Stimulated activated naive CD8-positive, alpha-beta T cell treated with anti-CD3 and anti-CD28 coated beads, Interleukin-15, Interleukin-2, amounts not matched to agents 100 U/mL and 50 U/mL, for 24 hours (primary cell): ENCODE measurements at regions not wholly inside any gene's neighbourhood (a gene's known extent, or its start where the extent isn't known, plus 50 kb on each side); places are given as distances from the start of the nearest gene placed in this dataset.
"Not testable (repeated sequence)": the region's sequence is repeated elsewhere in the genome, so short reads cannot be mapped to it uniquely, and the experiment has no call there.

Experiments
- ATAC-seq: fragments of 150-1000 bp; cut with Tn5 transposase; one replicate; pipeline ENCODE4 v1.10.0; 2021
- DNase-seq: peaks from one replicate; pipeline ENCODE4 v3.0.0; 2021

DNA sequence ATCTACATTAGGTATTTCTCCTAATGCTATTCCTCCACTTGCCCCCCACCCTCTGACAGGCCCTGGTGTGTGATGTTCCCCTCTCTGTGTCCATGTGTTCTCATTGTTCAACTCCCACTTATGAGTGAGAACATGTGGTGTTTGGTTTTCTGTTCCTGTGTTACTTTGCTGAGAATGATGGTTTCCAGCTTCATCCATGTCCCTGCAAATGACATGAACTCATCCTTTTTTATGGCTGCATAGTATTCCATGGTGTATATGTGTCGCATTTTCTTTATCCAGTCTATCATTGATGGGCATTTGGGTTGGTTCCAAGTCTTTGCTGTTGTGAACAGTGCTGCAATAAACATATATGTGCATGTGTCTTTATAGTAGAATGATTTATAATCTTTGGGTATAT, 50.6 kb upstream of the GRHL3 start:
- ATAC-seq, DNase-seq: not testable (repeated sequence)

DNA sequence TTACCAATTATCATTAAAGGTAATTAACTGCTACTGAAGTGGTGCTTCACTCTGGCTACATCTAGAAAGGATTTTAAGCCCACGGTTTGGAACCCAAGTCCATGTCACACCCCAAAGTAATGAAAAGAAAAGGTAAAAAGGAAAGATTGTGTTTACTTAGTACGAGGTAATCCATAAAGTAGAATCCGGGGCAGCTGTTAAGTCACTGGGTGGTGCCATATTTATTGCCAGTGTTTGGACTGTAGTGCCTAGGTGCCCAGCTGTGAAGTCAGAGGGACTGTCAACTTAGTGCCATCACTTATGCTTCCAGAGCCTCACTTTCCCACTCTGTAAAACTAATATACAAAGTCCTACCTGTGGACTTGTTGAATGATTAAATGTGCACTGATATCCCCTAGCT, 52.2 kb upstream of the GRHL3 start:
- ATAC-seq: no peak
- no peak for DNase-seq

DNA sequence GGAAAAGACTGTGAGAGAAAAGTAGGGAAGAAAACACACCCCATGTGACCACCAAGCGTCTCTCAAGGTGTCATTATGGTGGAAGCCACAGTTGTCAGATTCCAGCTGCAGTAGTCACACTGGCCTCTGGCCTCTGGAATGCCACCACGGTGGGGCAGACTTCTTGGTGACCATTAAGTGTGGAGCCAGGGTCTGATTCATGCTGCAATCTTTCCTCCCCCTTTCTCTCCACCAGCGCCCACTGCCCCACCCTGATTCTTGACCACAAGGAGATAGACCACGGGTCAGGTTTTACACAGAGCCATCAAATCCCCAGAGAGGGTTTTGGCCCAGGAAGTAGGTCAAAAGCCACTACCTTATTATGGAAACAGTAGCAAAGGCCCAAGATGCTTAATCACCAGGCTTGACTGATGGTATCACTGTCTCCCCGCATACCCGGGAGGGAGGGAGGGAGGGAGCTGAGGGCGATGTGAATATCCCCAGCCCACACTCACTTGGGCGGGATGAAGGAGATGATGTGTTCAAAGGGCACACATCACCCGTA, 52.7 kb upstream of the GRHL3 start:
- no peak for ATAC-seq
- no peak for DNase-seq

DNA sequence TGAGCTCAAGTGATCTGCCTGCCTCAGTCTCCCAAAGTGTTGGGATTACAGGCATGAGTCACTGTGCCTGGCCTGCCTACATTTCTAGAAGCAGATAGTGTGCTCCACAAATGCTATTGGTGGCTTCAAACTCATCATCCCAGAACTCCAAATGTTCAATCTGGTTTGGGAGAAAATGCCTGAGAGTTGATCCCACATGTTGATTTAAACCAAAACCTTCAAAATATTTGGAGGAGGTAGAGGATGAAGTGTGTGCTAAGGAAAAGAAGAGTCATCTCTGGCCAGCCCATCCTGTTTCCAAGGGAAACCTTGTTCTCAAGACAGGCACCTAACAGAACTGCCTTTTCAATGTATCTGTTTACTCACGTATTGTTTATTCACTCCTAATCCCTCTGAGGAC, 55.4 kb upstream of the GRHL3 start:
- DNase-seq: no peak
- ATAC-seq: no peak

DNA sequence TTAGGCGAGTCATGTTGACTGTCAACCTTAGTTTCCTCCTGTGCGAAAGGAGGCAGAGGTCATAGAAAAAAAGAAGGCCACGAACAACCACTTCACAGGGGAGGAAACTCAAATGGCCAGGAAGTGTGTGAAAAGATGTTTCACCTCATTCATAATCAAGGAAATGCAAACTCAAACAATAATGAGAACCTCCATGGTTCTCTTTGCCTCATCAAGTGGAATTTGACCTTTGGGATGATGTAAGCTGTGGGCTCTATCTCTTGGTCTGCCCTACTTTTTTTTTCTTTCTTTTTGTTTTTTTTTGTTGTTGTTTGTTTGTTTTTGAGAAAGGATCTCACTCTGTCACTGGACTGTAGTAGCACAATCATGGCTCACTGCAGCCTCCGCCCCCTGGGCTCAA, 55.9 kb upstream of the GRHL3 start:
- no peak for DNase-seq
- ATAC-seq: no peak

DNA sequence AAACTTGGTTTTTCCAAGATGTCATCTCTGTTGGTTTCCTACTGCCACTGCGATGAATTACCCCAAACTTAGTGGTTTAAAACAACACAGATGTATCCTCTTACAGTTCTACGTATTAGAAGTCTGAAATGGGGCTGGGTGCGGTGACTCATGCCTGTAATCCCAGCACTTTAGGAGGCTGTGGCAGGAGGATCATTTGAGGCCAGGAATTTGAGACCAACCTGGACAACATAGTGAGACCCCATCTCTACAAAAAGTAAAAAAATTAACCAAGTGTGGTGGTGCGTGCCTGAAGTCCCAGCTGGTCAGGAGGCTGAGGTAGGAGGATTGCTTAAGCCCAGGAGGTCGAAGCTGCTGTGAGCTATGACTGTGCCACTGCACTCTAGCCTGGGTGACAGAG, 57.2 kb upstream of the GRHL3 start:
- ATAC-seq (no peak), DNase-seq (no peak)

DNA sequence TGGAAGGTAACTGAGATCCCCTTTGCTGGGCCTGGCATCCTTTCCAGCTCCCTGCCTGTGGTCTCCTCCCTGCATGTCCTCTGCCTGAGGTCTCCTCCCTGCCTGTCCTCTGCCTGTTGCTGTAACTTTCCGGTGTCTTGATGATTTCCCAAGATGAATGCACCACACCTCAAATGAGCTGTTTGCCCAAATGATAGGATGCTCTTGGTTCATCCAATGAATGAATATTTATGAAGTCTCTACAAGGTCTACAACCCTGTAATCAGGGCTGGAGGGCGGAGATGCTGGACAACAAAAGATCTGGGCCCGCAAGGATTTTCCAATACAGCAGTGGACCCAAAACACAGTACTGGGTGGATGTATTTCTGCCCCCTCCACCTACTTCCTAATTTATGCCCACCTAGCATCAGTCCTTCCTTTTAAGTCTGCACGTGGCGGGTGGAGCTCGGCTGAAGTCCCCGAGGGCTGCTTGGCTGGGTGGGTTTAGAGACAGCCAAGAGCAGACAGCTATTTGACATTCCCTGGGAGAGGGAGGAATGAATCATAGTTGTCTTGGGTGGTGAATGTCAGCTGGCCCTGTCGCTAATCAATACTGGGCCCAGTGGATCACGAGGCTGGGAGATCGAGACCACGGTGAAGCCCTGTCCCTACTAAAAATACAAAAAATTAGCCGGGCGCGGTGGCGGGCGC, 60.3 kb upstream of the GRHL3 start:
- DNase-seq (no peak), ATAC-seq (no peak)

DNA sequence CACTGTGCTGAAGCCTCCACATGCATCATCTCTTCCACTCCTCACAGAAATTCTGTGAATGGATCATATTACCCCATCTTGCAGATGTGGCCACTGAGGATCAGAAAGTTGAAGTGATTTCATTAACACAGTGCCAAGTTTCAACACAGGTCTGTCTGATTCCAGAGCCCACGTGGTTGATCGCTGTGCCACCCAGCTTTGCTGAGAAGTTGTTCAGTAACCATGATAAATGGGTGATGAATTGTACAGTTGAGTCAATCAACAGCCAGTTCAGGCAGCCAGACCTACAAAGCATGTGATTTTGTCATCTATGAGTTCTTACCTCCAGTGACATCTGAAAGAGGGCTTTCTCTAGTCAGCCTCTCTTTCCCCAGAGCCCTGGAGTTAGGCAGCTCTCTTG, 61.8 kb upstream of the GRHL3 start:
- ATAC-seq: no peak
- DNase-seq: no peak

DNA sequence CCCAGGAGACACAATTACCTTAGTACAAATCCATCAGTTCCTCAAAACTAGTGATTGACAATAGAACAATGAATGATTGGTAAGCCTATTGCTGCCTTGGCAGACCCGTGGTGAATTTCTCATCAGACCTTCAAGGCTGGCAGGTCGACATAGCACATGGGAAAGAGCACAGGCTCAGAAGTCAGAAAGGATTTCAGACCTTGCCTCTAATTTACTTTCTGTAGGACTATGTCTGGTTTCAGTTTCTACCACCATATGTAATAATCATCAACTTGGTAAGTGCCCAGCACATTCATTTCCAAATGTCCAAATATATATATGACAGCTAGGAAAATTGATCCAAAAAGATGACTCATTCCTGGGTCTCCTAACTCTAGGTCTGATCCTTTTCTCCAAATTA, 62.5 kb upstream of the GRHL3 start:
- DNase-seq (no peak), ATAC-seq (no peak)

DNA sequence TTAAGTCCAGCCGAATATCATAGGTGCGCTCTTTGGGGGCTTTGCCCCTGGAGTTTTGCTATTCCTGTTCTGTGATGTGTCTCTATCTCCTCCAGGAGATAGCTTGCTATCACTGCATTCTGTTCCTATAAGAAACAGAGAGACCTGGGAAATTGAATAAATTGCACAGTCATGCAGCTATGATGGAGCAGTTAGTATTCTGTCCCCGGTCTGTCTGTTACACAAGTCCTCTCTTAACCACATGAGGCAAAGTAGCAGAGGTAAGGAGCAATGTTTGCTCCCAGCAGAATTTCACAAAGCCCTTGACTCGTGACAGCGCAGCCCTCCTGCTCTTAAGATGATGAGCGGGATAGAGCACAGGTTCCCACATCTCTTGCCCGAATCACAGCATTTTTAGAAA, 63.9 kb upstream of the GRHL3 start:
- ATAC-seq (no peak), DNase-seq (no peak)

DNA sequence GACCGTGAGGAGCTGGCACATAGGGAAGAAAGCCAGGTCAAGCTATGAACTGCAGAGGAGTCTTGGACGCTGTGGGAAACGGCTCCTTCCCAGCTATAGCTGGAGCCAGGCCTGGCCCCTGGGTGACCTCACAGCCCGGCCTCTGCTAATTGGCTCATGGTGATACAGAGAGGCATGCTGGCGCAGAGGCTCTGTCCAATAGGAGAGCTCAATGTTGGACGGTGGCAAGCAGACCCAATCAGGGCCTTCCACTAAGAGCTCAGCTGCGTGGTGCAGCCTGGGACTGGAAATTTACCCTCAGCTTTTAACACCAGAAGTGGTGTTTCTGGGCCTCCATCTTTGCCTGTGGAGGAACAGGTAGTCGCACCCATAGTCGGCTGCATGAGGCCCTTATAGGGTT, 64.4 kb upstream of the GRHL3 start:
- DNase-seq (no peak), ATAC-seq (no peak)

DNA sequence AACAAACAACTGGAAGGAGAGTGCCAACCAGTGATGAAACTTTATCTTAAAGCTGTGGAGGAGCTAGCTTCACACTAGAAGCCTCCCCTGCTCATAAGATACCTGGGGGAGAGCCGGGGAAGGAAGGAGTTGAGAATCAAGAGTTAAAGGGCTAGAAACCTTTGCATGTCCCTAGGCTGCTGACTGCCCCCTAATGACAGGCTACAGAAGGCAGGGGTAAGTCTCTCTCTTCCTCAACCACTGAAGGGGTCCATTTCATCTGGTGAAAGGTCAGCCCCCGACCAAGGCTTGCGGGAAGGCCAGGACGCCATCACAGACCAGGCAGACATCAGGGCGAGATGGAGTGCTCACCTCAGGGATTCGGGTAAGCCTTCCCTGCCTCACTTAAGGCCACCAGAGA, 65.6 kb upstream of the GRHL3 start:
- DNase-seq (no peak), ATAC-seq (no peak)

DNA sequence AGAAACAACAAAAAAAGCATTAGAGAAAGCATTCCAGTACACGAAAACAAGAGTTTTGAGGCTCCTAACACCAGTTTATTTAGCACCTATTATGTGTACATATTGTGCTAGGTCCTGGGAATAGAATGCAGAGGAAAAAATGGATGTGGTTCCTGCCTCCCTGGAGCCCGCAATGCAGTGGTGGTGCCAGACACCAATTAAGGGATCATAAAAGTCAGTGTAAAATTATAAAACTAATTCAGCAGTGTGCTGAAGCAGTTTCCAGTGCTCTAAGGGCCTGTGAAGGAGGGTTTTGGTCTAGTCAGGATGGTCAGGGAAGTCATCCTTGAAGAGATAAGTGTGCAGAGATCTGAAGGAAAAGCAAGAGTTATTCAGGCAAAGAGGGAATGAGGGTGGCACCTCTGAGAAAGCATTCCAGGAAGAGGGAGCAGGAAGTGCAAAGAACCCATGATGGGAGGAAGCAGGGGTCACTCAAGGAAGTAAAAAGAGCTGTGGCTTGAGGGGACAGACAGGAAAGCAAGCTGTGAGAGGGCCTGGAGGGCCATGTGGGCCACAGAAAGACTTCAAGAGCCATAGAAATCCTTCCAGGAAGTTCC, 65.2 kb upstream of the IFNLR1 start:
- DNase-seq (no peak), ATAC-seq (no peak)

DNA sequence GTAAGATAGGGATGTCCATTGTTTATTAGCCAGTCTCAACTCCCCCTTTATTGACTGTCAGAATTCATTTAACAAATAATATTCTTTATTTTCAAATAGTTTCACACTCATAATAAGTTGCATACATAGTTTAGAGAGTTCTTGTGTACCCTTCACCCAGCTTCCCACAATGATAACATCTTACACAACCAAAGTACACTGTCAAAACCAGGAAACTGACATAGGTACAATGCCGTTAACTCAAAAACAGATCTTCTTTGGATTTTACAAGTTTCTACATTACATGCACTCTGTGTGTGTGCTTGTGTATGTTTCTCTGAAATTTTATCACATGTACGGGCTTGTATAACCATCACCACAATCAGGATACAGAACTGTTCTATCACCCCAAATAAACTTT, 64.4 kb upstream of the IFNLR1 start:
- no peak for ATAC-seq

DNA sequence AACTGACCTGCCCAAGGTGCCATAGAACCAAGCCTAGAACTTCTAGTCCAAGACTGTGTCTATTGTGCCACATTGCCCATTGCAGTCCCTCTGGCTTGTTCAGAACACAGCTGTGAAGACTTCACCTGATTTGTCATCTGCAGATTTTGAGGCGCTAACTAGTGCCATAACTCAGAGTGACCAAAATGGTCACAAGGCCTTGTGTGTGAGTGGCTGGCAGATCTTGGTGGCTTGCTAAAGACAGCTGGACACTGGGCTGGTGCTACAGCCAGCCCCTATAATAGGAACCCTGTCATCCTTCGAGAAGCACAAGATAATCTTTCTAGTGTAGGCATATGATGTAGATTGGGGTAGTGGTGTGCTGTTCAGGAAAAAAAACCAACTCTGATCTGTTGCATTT, 63.7 kb upstream of the IFNLR1 start:
- ATAC-seq (no peak), DNase-seq (no peak)

More for the DNA sequence above, 64.4 kb upstream of the IFNLR1 start:
- no peak for DNase-seq

DNA sequence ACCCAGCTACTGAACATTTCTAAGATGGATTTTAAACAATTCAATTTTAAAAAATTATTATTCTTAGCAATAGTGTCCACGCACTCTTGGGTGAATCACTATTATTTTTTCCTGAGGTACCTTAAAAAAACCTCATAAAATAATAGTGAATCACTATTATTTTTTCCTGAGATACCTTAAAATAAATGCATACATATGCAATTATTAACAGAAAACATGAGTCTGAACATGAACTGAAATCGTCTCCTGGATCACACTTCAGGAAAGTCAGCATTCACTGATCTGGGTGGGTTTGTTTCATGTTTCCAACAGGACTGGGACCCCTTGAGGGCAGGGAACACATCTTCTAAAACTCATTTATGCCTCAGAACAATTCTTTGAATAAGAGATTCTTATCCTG, 63.1 kb upstream of the IFNLR1 start:
- no peak for ATAC-seq

DNA sequence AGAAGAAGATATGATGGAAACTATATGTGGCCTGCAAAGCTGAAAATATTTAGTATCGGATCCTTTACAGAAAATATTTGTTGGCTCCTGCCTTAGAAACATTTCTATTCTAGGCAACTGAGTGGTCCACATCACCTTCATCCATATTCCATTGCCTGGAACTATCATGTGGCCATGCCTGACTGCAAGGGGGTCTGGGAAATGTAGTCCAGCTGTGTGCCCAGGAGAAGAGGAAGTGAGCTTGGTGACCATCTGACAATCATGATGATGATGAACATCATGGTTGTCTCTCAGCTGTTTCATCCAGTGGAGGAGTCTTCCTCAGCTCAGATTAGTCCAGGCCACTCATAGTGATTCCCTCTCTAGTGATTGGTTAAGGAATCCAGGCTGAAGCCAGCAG, 61.8 kb upstream of the IFNLR1 start:
- ATAC-seq (no peak), DNase-seq (no peak)

More for the DNA sequence above, 63.1 kb upstream of the IFNLR1 start:
- no peak for DNase-seq

DNA sequence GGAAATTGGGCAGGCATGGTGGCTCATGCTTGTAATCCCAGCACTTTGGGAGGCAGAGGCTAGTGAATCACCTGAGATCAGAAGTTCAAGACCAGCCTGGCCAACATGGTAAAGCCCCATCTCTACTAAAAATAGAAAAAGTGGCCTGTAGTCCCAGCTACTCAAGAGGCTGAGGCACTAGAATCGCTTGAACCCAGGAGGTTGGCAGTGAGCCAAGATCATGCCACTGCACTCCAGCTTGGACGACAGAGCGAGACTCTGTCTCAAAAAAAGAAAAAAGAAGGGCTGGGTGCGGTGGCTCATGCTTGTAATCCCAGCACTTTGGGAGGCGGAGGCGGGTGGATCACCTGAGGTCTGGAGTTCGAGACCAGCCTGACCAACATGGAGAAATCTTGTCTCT, 60.2 kb upstream of the IFNLR1 start:
- ATAC-seq, DNase-seq: not testable (repeated sequence)

DNA sequence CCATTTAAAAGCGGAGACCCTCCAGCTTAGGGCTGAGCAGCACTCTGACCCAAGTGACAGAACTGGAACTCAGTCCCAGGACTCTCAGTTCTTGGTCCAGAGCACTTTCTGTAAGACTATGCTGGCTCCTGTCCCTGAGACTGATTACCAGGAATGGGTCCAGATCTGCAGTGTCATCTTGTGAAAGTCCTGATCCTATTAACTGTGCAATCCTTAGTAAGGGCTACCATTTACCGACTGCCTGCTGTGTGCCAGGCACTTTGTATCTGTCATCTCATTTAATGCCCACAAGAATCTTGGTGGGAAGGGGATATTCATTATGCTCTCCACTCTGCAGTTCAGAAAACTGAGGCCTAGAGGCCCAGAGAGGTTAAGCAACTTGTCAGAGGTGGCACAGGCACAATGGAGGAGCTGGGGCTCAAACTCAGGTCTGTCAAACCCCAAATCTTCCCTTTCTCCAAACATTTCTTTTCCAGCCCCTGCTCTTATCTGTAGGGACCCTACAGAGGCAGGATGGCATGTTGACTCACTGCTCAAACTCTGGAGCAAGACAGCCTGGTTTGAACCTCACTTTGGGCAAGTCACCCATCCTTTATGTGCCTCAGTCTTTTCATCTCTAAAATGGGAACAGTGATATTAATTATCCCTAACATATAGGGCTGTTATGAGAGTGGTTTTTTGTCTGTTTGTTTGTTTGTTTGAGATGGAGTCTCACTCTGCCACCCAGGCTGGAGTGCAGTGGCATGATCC, 57.6 kb upstream of the IFNLR1 start:
- no peak for ATAC-seq
- DNase-seq: no peak

DNA sequence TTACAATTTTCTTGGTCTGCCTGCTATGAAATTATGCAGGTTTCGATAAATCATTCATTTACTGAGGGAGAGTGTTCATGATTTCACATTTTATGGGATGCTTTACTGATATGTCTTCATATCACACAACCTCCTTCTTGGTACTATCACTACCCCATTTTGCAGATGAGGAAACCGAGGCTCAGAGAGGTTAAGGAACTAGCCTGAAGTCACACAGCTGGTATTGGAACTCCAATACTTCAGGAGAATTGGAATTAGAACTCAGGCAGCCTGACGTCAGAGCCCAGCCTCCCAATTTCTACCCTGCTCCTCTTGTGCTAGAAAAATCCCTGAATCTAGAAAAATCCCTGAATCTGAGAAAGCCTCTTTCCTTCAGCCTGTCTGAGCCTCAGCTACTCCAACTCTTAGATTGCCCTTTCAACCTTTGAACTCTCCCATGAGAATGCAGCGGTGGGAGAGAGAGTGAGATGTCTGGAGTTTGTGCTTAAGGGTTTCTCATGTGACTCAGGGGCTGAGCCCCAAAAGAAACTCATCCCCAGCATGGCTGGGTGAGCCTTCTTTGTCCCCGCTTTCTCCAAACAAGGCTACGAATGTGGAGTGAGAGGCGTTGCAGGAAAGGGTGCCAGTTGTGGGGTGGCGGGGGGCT, 50.8 kb upstream of the IFNLR1 start:
- DNase-seq: no peak
- ATAC-seq: no peak

DNA sequence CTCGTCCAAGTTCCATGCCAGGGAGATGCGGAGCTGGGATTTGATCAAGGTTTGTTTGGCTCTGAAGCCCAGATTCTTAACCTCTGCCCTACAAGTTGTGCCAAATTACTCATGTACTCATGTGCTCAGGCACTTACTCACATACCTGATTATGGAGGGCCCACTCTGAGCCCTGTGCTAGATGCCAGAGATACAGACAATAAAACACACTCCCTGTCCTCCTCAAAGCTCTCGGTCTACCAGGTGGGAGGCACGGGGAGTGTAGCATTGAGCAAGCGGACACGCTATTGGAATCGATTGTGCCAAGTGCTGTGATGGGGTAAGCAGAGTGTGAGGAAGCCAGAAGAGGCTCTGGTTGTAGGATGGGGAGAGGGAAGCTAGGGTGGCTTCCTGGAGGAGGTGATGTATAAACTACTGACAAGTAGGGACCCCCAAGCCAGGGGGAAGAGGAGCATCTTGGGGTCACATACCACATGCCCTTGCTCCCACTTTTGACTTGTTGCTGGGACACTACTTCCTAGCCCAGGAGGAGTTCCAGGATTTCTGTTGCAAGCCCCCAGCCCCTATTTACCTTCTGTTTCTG, 49.8 kb upstream of the IFNLR1 start:
- ATAC-seq (peak; percentile 40), DNase-seq (no peak)
